Esophagus muscularis mucosa (tissue), 4 donors: ENCODE measurements at regions not wholly inside any gene's neighbourhood (a gene's known extent, or its start where the extent isn't known, plus 50 kb on each side); places are given as distances from the start of the nearest gene placed in this dataset.

Experiments used
- EP300 ChIP-seq: sonication (generic); formaldehyde crosslinking; IDR thresholded peaks from one replicate; pipeline ENCODE4 v1.6.1; 2017; ENCODE audit warnings: antibody characterized with exemption
- POLR2A ChIP-seq: fragments of 450-650 bp; IDR thresholded peaks from one replicate; pipeline ENCODE4 v1.6.1; 2017; ENCODE audit warnings: antibody characterized with exemption, moderate library complexity, mild to moderate bottlenecking, low read depth
- POLR2AphosphoS5 ChIP-seq, 2 donors: sonication (generic); formaldehyde crosslinking; IDR thresholded peaks; one replicate each; pipeline ENCODE4 v1.6.1; 2017; ENCODE audit warnings: antibody characterized with exemption in 2 of 2
- TF ChIP-seq, protein P1 (sequence below), 3 experiments: fragments of 200-600 bp in 2 of 3; fragments of 450-650 bp in 1 of 3; sonication (generic) in 2 of 3; IDR thresholded peaks; one replicate each; pipeline ENCODE4 v1.5.1; 2017 to 2019; ENCODE audit warnings: antibody characterized with exemption in 3 of 3, mild to moderate bottlenecking in 2 of 3, moderate library complexity in 1 of 3

GRCh38 chr10:35778306-35778705 lies 136.2 kb upstream of the FZD8 start:
- TF ChIP-seq, protein P1, sequence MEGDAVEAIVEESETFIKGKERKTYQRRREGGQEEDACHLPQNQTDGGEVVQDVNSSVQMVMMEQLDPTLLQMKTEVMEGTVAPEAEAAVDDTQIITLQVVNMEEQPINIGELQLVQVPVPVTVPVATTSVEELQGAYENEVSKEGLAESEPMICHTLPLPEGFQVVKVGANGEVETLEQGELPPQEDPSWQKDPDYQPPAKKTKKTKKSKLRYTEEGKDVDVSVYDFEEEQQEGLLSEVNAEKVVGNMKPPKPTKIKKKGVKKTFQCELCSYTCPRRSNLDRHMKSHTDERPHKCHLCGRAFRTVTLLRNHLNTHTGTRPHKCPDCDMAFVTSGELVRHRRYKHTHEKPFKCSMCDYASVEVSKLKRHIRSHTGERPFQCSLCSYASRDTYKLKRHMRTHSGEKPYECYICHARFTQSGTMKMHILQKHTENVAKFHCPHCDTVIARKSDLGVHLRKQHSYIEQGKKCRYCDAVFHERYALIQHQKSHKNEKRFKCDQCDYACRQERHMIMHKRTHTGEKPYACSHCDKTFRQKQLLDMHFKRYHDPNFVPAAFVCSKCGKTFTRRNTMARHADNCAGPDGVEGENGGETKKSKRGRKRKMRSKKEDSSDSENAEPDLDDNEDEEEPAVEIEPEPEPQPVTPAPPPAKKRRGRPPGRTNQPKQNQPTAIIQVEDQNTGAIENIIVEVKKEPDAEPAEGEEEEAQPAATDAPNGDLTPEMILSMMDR (IDR thresholded peaks at IDR 0.05) = no peak
- TF ChIP-seq POLR2AphosphoS5 (IDR thresholded peaks at IDR 0.05) = no peak
- TF ChIP-seq POLR2A = no peak
- TF ChIP-seq EP300 = no peak
